SK-N-SH treated with all-trans-retinoic acid at 6 μM for 48 hours (cell line): ENCODE measurements at regions not wholly inside any gene's neighbourhood (a gene's known extent, or its start where the extent isn't known, plus 50 kb on each side); places are given as distances from the start of the nearest gene placed in this dataset.

Experiments used
- ATAC-seq: fragments of 200-7000 bp; cut with Tn5 transposase; 3 replicates; pipeline ENCODE4 v1.9.1; 2020; ENCODE audit warnings: mild to moderate bottlenecking, moderate library complexity
- BACH2 ChIP-seq: fragments of 250-450 bp; sonication (Bioruptor Pico); IDR thresholded peaks from 2 replicates; pipeline ENCODE4 v1.9.0; 2021; ENCODE audit warnings: mild to moderate bottlenecking, borderline replicate concordance
- CSDC2 ChIP-seq: fragments of 250-450 bp; sonication (Bioruptor Pico); IDR thresholded peaks from 2 replicates; pipeline ENCODE4 v1.5.0; 2020; ENCODE audit warnings: mild to moderate bottlenecking, moderate library complexity
- CSRNP3 ChIP-seq: fragments of 250-450 bp; sonication (Bioruptor Pico); IDR thresholded peaks from 2 replicates; pipeline ENCODE4 v1.5.1; 2021; ENCODE audit warnings: mild to moderate bottlenecking, moderate library complexity
- ESRRG ChIP-seq: fragments of 250-450 bp; sonication (Bioruptor Pico); IDR thresholded peaks from 2 replicates; pipeline ENCODE4 v1.6.1; 2021; ENCODE audit warnings: mild to moderate bottlenecking
- GLIS3 ChIP-seq: fragments of 250-450 bp; sonication (Bioruptor Pico); IDR thresholded peaks from 2 replicates; pipeline ENCODE4 v1.5.0; 2020; ENCODE audit warnings: mild to moderate bottlenecking, moderate library complexity
- ISL1 ChIP-seq: fragments of 250-450 bp; sonication (Bioruptor Pico); IDR thresholded peaks from 2 replicates; pipeline ENCODE4 v2.1.2; 2022; ENCODE audit warnings: mild to moderate bottlenecking, moderate library complexity
- PPARA ChIP-seq: fragments of 250-450 bp; sonication (Bioruptor Pico); IDR thresholded peaks from 2 replicates; pipeline ENCODE4 v1.5.0; 2020; ENCODE audit warnings: mild to moderate bottlenecking, borderline replicate concordance
- RARB ChIP-seq: fragments of 250-450 bp; sonication (Bioruptor Pico); IDR thresholded peaks from 2 replicates; pipeline ENCODE4 v1.8.0; 2021; ENCODE audit warnings: mild to moderate bottlenecking, moderate library complexity
- TCF4 ChIP-seq: fragments of 250-450 bp; sonication (Bioruptor Pico); IDR thresholded peaks from 2 replicates; pipeline ENCODE4 v1.8.0; 2021; ENCODE audit warnings: mild to moderate bottlenecking, moderate library complexity, borderline replicate concordance
- TOX ChIP-seq: fragments of 250-450 bp; sonication (Bioruptor Pico); IDR thresholded peaks from 2 replicates; pipeline ENCODE4 v1.8.0; 2021; ENCODE audit warnings: mild to moderate bottlenecking, moderate library complexity, borderline replicate concordance
- ZC3H10 ChIP-seq: fragments of 250-450 bp; sonication (Bioruptor Pico); IDR thresholded peaks from 2 replicates; pipeline ENCODE4 v1.5.1; 2021; ENCODE audit warnings: mild to moderate bottlenecking, moderate library complexity
- ZFP3 ChIP-seq: fragments of 250-450 bp; sonication (Bioruptor Pico); IDR thresholded peaks from 2 replicates; pipeline ENCODE4 v1.5.0; 2020; ENCODE audit warnings: mild to moderate bottlenecking, moderate library complexity
- ZFP30 ChIP-seq: fragments of 450-650 bp; formaldehyde crosslinking; IDR thresholded peaks from 2 replicates; pipeline ENCODE4 v1.5.0; 2022; ENCODE audit warnings: mild to moderate bottlenecking, moderate library complexity
- ZNF70 ChIP-seq: fragments of 450-650 bp; formaldehyde crosslinking; IDR thresholded peaks from 2 replicates; pipeline ENCODE4 v1.5.0; 2020; ENCODE audit warnings: mild to moderate bottlenecking, moderate library complexity
- ZNF8 ChIP-seq: fragments of 450-650 bp; formaldehyde crosslinking; IDR thresholded peaks from 2 replicates; pipeline ENCODE4 v1.5.0; 2020; ENCODE audit warnings: mild to moderate bottlenecking, moderate library complexity
- TF ChIP-seq, protein P1 (sequence below): fragments of 250-450 bp; sonication (Bioruptor Pico); IDR thresholded peaks from 2 replicates; pipeline ENCODE4 v1.5.1; 2020; ENCODE audit warnings: low read depth, mild to moderate bottlenecking, moderate library complexity
- TF ChIP-seq, protein P2 (sequence below): fragments of 250-450 bp; sonication (Bioruptor Pico); IDR thresholded peaks from 2 replicates; pipeline ENCODE4 v1.8.0; 2021; ENCODE audit warnings: low read depth, mild to moderate bottlenecking, moderate library complexity, borderline replicate concordance
- TF ChIP-seq, protein P3 (sequence below): fragments of 250-450 bp; sonication (Bioruptor Pico); IDR thresholded peaks from 2 replicates; pipeline ENCODE4 v1.8.0; 2020; ENCODE audit warnings: mild to moderate bottlenecking, moderate library complexity, borderline replicate concordance

- TF ChIP-seq ZC3H10 (CRISPR knock-in tag): no peak
- no peak for TF ChIP-seq ZFP3 (CRISPR knock-in tag)
- no peak for TF ChIP-seq ZNF70
- TF ChIP-seq TCF4 (CRISPR knock-in tag): no peak
- no peak for TF ChIP-seq RARB (CRISPR knock-in tag)
- no peak for TF ChIP-seq CSRNP3 (CRISPR knock-in tag)
- no peak for TF ChIP-seq ISL1 (CRISPR knock-in tag)
Observed at GRCh38 chr12:107917912-107918800, 143.7 kb downstream of the ASCL4 start.

GRCh38 chr12:107921062-107921461 is 146.6 kb downstream of the ASCL4 start:
- TF ChIP-seq, protein P1, sequence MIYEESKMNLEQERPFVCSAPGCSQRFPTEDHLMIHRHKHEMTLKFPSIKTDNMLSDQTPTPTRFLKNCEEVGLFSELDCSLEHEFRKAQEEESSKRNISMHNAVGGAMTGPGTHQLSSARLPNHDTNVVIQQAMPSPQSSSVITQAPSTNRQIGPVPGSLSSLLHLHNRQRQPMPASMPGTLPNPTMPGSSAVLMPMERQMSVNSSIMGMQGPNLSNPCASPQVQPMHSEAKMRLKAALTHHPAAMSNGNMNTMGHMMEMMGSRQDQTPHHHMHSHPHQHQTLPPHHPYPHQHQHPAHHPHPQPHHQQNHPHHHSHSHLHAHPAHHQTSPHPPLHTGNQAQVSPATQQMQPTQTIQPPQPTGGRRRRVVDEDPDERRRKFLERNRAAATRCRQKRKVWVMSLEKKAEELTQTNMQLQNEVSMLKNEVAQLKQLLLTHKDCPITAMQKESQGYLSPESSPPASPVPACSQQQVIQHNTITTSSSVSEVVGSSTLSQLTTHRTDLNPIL: no peak
- TF ChIP-seq, protein P2, sequence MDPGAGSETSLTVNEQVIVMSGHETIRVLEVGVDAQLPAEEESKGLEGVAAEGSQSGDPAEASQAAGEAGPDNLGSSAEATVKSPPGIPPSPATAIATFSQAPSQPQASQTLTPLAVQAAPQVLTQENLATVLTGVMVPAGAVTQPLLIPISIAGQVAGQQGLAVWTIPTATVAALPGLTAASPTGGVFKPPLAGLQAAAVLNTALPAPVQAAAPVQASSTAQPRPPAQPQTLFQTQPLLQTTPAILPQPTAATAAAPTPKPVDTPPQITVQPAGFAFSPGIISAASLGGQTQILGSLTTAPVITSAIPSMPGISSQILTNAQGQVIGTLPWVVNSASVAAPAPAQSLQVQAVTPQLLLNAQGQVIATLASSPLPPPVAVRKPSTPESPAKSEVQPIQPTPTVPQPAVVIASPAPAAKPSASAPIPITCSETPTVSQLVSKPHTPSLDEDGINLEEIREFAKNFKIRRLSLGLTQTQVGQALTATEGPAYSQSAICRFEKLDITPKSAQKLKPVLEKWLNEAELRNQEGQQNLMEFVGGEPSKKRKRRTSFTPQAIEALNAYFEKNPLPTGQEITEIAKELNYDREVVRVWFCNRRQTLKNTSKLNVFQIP (CRISPR knock-in tag): no peak
- TF ChIP-seq ESRRG (CRISPR knock-in tag): no peak
- no peak for TF ChIP-seq CSRNP3 (CRISPR knock-in tag)
- TF ChIP-seq, protein P3, sequence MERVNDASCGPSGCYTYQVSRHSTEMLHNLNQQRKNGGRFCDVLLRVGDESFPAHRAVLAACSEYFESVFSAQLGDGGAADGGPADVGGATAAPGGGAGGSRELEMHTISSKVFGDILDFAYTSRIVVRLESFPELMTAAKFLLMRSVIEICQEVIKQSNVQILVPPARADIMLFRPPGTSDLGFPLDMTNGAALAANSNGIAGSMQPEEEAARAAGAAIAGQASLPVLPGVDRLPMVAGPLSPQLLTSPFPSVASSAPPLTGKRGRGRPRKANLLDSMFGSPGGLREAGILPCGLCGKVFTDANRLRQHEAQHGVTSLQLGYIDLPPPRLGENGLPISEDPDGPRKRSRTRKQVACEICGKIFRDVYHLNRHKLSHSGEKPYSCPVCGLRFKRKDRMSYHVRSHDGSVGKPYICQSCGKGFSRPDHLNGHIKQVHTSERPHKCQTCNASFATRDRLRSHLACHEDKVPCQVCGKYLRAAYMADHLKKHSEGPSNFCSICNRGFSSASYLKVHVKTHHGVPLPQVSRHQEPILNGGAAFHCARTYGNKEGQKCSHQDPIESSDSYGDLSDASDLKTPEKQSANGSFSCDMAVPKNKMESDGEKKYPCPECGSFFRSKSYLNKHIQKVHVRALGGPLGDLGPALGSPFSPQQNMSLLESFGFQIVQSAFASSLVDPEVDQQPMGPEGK (CRISPR knock-in tag): no peak
- no peak for TF ChIP-seq ZNF8 (CRISPR knock-in tag)
- TF ChIP-seq CSDC2 (CRISPR knock-in tag): no peak
- TF ChIP-seq ZFP3 (CRISPR knock-in tag): no peak
- TF ChIP-seq ZFP30 (CRISPR knock-in tag): no peak
- no peak for TF ChIP-seq TCF4 (CRISPR knock-in tag)
- TF ChIP-seq GLIS3 (CRISPR knock-in tag): no peak
- no peak for TF ChIP-seq ISL1 (CRISPR knock-in tag)
- no peak for TF ChIP-seq RARB (CRISPR knock-in tag)
- TF ChIP-seq ZNF70: no peak
- TF ChIP-seq ZC3H10 (CRISPR knock-in tag): no peak
- no peak for TF ChIP-seq BACH2
- no peak for TF ChIP-seq TOX (CRISPR knock-in tag)
- TF ChIP-seq PPARA (CRISPR knock-in tag): no peak
- TF ChIP-seq, all 23 proteins: peak for 0
- no peak for ATAC-seq

More at GRCh38 chr12:107917912-107918800, 143.7 kb downstream of the ASCL4 start:
- peak; percentile 58 for ATAC-seq

DNA sequence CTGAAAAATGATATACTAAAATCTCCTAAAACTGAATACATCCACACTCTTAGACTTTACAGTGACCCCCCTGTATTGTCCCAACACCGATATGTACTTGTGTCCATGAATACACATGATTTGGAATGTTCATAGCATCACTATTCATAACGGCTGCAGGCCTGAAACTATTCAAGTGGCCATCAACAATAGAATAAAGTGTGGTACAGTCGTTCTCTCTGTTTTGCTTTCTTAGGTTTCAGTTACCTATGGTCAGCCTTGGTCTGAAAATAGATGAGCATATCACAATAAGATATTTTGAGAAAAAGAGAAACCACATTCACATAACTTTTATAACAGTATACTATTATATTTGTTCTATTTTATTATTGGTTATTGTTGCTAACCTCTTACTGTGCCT is 150.6 kb downstream of the ASCL4 start:
- ATAC-seq: no peak
- TF ChIP-seq, protein P1: no peak
